ENCODE measurements at regions not wholly inside any gene's neighbourhood (a gene's known extent, or its start where the extent isn't known, plus 50 kb on each side); places are given as distances from the start of the nearest gene placed in this dataset.

DNA sequence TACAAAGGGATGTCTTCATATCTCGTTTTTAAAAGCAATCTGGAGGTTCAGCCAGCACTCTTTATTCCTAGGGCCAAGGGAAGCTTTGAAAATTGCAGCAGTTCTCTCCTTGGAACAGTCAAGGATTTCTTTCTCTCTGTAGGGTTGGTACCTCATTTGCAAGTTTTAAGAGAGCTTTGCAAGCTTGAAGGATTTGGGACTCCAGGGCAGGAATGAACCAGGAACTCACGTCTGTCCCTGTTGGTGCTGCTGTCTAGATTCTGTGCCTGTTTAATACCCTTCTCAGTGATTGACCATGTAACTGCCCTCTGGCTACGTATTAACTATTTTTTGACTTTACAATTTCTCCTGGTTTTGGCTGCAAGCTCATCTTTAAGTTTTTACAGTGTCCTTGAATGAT is 262.5 kb upstream of the ST6GAL2 start:
- TF ChIP-seq, protein P1, sequence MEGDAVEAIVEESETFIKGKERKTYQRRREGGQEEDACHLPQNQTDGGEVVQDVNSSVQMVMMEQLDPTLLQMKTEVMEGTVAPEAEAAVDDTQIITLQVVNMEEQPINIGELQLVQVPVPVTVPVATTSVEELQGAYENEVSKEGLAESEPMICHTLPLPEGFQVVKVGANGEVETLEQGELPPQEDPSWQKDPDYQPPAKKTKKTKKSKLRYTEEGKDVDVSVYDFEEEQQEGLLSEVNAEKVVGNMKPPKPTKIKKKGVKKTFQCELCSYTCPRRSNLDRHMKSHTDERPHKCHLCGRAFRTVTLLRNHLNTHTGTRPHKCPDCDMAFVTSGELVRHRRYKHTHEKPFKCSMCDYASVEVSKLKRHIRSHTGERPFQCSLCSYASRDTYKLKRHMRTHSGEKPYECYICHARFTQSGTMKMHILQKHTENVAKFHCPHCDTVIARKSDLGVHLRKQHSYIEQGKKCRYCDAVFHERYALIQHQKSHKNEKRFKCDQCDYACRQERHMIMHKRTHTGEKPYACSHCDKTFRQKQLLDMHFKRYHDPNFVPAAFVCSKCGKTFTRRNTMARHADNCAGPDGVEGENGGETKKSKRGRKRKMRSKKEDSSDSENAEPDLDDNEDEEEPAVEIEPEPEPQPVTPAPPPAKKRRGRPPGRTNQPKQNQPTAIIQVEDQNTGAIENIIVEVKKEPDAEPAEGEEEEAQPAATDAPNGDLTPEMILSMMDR (conservative IDR thresholded peaks at IDR 0.05; ENCODE audit: low read length) = no peak
- no peak for TF ChIP-seq EZH2phosphoT487 (IDR thresholded peaks at IDR 0.05; ENCODE audit: borderline replicate concordance, low read depth, low read length)
